ENCODE measurements at regions not wholly inside any gene's neighbourhood (a gene's known extent, or its start where the extent isn't known, plus 50 kb on each side); places are given as distances from the start of the nearest gene placed in this dataset.

GRCh38 chr2:195594919-195595694 is 61.9 kb upstream of the SLC39A10 start:
- ChIA-PET POLR2A (ENCODE audit: low non-redundant PET) (no interaction called here), CTCF (no interaction called here)
- Histone ChIP-seq H3K4me1 (ENCODE audit: insufficient read depth, low read length, poor library complexity, severe bottlenecking) (peaks cover 25% of the 10 kb centered on the region), H3K27ac (ENCODE audit: low read depth, low read length, poor library complexity, severe bottlenecking) (no peak overlapping the region), H3K27me3 (replicated peaks; ENCODE audit: insufficient read depth, low read depth, low read length, poor library complexity) (no peaks in the 10 kb centered on the region), H3K9me3 (ENCODE audit: low read depth, low read length, poor library complexity, severe bottlenecking) (no peaks in the 10 kb centered on the region), H3K4me3 (ENCODE audit: low read depth, low read length, poor library complexity, severe bottlenecking) (no peak overlapping the region), H3K36me3 (ENCODE audit: insufficient read depth, low read length, poor library complexity, severe bottlenecking) (no peaks in the 10 kb centered on the region)
- TF ChIP-seq CTCF (conservative IDR thresholded peaks at IDR 0.05; ENCODE audit: low read depth, low read length), result no peak
- no peak for TF ChIP-seq EZH2 (IDR thresholded peaks at IDR 0.05; ENCODE audit: borderline replicate concordance, low read depth, low read length, poor library complexity, severe bottlenecking)
- no peak for DNase-seq (ENCODE audit: low spot score)
- BruUV-seq (replicated peaks), result no TSS peak
- intact Hi-C loops (cut with micrococcal nuclease; ENCODE audit: unreplicated experiment), result no loop called here

GRCh38 chr2:195594248-195594647 is 62.8 kb upstream of the SLC39A10 start:
- no peaks in the 10 kb centered on the region for H3K36me3 ChIP-seq (ENCODE audit: insufficient read depth, low read length, poor library complexity, severe bottlenecking)
- H3K27ac ChIP-seq (ENCODE audit: low read depth, low read length, poor library complexity, severe bottlenecking), result no peak overlapping the region
- intact Hi-C loops (cut with micrococcal nuclease; ENCODE audit: unreplicated experiment), result no loop called here
- CTCF ChIA-PET, result interaction anchor here (0.6 kb wide), 1 partner anchor 191 kb away, joined by 3 read pairs; no protein-coding TSS in a partner anchor
- TF ChIP-seq EZH2 (IDR thresholded peaks at IDR 0.05; ENCODE audit: borderline replicate concordance, low read depth, low read length, poor library complexity, severe bottlenecking), result no peak
- TF ChIP-seq CTCF (conservative IDR thresholded peaks at IDR 0.05; ENCODE audit: low read depth, low read length), result no peak
- H3K27me3 ChIP-seq (replicated peaks; ENCODE audit: insufficient read depth, low read depth, low read length, poor library complexity), result no peaks in the 10 kb centered on the region
- H3K4me3 ChIP-seq (ENCODE audit: low read depth, low read length, poor library complexity, severe bottlenecking), result no peak overlapping the region
- POLR2A ChIA-PET (ENCODE audit: low non-redundant PET), result interaction anchor here (0.6 kb wide), 1 partner anchor 53 kb away, joined by 7 read pairs; no protein-coding TSS in a partner anchor
- peaks cover 25% of the 10 kb centered on the region for H3K4me1 ChIP-seq (ENCODE audit: insufficient read depth, low read length, poor library complexity, severe bottlenecking)
- BruUV-seq (replicated peaks), result no TSS peak
- no peaks in the 10 kb centered on the region for H3K9me3 ChIP-seq (ENCODE audit: low read depth, low read length, poor library complexity, severe bottlenecking)
- DNase-seq (ENCODE audit: low spot score), result no peak

- Histone ChIP-seq H3K9me3 (ENCODE audit: low read depth, low read length, poor library complexity, severe bottlenecking) (no peaks in the 10 kb centered on the region), H3K36me3 (ENCODE audit: insufficient read depth, low read length, poor library complexity, severe bottlenecking) (no peaks in the 10 kb centered on the region), H3K27me3 (replicated peaks; ENCODE audit: insufficient read depth, low read depth, low read length, poor library complexity) (no peaks in the 10 kb centered on the region), H3K4me1 (ENCODE audit: insufficient read depth, low read length, poor library complexity, severe bottlenecking) (peaks cover 21% of the 10 kb centered on the region), H3K4me3 (ENCODE audit: low read depth, low read length, poor library complexity, severe bottlenecking) (no peak overlapping the region), H3K27ac (ENCODE audit: low read depth, low read length, poor library complexity, severe bottlenecking) (no peak overlapping the region)
- BruUV-seq (replicated peaks), result no TSS peak
- DNase-seq (ENCODE audit: low spot score), result no peak
- ChIA-PET POLR2A (ENCODE audit: low non-redundant PET) (no interaction called here), CTCF (no interaction called here)
- TF ChIP-seq CTCF (conservative IDR thresholded peaks at IDR 0.05; ENCODE audit: low read depth, low read length) (no peak), EZH2 (IDR thresholded peaks at IDR 0.05; ENCODE audit: borderline replicate concordance, low read depth, low read length, poor library complexity, severe bottlenecking) (no peak)
- intact Hi-C loops (cut with micrococcal nuclease; ENCODE audit: unreplicated experiment), result no loop called here
Observed at GRCh38 chr2:195592105-195592504, 64.9 kb upstream of the SLC39A10 start.
